Progenitor cell of endocrine pancreas (in vitro differentiated cells): ENCODE measurements at regions not wholly inside any gene's neighbourhood (a gene's known extent, or its start where the extent isn't known, plus 50 kb on each side); places are given as distances from the start of the nearest gene placed in this dataset.

Experiments used
- DNase-seq: peaks from one replicate; pipeline ENCODE4 v3.0.0; 2021; ENCODE audit warnings: low spot score; ENCODE audit not compliant: unreplicated experiment
- H3K27ac Mint-ChIP-seq: 2 replicates; pipeline ENCODE4 v1.8.0; 2021; ENCODE audit warnings: mild to moderate bottlenecking, moderate library complexity, mixed read lengths
- H3K27me3 Mint-ChIP-seq: 2 replicates; pipeline ENCODE4 v1.8.0; 2021; ENCODE audit warnings: mixed read lengths
- H3K36me3 Mint-ChIP-seq: 2 replicates; pipeline ENCODE4 v1.8.0; 2022; ENCODE audit warnings: mixed read lengths; ENCODE audit not compliant: insufficient read depth
- H3K4me1 Mint-ChIP-seq: 2 replicates; pipeline ENCODE4 v1.8.0; 2021; ENCODE audit warnings: low read depth, mixed read lengths
- H3K4me3 Mint-ChIP-seq: 2 replicates; pipeline ENCODE4 v1.8.0; 2021; ENCODE audit warnings: low read depth, mild to moderate bottlenecking, moderate library complexity, mixed read lengths
- H3K9me3 Mint-ChIP-seq: 2 replicates; pipeline ENCODE4 v1.8.0; 2021; ENCODE audit warnings: low read depth, mixed read lengths
- TF ChIP-seq, protein P1 (sequence below): fragments of 200-600 bp; sonication (generic); IDR thresholded peaks from one replicate; pipeline ENCODE4 v1.5.0; 2021; ENCODE audit warnings: antibody characterized with exemption, mild to moderate bottlenecking; ENCODE audit not compliant: unreplicated experiment

DNA sequence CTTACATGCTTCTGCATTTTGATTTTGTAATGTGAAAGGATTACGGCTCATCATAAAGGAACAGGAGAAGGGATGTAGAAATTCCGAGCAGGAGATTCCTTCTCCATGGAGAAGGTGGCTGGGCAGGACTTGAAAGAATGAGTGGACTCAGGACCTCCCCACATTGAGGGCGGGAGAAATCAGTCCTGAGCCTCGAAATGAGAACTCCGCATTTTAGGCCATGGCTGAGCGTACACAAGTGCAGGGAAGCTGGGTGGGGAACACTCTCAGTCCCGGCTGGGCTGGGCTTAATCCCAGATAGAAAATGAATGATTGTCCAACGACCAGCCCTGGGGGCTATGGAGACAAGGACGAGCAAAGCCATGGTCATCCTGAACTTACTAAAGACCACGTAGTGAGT lies 402.3 kb upstream of the POU3F1 start:
- peaks cover 3% of the 10 kb centered on the region for H3K4me1 Mint-ChIP-seq
- TF ChIP-seq, protein P1, sequence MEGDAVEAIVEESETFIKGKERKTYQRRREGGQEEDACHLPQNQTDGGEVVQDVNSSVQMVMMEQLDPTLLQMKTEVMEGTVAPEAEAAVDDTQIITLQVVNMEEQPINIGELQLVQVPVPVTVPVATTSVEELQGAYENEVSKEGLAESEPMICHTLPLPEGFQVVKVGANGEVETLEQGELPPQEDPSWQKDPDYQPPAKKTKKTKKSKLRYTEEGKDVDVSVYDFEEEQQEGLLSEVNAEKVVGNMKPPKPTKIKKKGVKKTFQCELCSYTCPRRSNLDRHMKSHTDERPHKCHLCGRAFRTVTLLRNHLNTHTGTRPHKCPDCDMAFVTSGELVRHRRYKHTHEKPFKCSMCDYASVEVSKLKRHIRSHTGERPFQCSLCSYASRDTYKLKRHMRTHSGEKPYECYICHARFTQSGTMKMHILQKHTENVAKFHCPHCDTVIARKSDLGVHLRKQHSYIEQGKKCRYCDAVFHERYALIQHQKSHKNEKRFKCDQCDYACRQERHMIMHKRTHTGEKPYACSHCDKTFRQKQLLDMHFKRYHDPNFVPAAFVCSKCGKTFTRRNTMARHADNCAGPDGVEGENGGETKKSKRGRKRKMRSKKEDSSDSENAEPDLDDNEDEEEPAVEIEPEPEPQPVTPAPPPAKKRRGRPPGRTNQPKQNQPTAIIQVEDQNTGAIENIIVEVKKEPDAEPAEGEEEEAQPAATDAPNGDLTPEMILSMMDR = no peak
- no peak overlapping the region for H3K27ac Mint-ChIP-seq
- H3K27me3 Mint-ChIP-seq = peaks cover 19% of the 10 kb centered on the region
- no peaks in the 10 kb centered on the region for H3K9me3 Mint-ChIP-seq
- no peak overlapping the region for H3K4me3 Mint-ChIP-seq
- DNase-seq = no peak
- no peaks in the 10 kb centered on the region for H3K36me3 Mint-ChIP-seq

DNA sequence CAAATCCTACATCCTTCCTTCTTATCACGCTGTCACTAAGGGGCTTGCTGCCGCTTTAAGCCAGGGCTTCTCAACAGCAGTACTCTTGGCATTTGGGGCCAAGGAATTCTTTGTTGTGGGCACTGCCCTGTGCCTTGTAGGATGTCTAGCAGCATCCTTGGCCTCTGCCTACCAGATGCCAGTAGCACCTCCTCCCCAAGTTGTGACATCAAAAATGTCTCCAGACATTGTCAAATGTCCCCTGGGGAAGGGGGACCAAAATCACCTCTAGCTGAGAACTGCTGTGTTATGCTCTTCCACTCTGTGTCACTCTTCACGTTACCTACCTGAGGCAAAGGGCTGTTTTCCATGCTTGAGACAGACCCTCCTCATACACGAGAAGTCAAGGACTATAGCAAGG lies 400.3 kb upstream of the POU3F1 start:
- TF ChIP-seq, protein P1 = no peak
- DNase-seq = no peak
- H3K9me3 Mint-ChIP-seq = no peaks in the 10 kb centered on the region
- no peaks in the 10 kb centered on the region for H3K36me3 Mint-ChIP-seq
- peaks cover 3% of the 10 kb centered on the region for H3K4me1 Mint-ChIP-seq
- H3K27me3 Mint-ChIP-seq = peaks cover 16% of the 10 kb centered on the region
- H3K4me3 Mint-ChIP-seq = no peak overlapping the region
- no peak overlapping the region for H3K27ac Mint-ChIP-seq

DNA sequence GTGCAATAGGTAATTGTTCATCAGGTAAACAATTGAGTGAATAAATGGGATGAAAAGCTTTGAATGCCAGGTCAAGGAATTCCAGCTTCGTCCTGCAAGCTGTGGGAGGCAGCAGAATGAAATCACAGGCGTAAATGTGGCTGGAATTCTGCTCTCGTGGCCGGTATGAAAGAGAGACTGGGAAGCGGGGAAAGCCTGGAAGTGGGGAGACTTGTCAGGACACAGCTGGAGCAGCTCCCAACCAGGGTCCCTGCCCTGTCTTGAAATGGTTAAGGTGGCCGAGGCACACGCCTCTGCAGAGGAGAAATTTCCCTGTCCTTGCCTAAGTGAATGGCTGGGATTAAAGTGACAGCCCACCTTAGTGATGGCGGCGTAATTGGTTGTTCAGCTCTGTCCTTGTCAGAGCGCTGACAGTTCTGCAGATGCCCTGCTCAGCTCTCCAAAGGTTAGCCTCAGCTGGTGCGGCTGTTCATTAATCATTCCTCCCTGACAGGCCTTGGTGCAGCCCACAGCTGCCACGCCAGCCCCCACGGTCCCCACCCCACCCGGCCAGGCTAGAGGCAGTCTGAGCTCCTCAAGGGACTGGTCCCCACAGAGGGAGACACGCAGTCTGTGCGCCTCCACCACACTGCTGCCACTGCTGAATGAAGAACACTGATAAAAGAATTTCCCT lies 398.3 kb upstream of the POU3F1 start:
- no peak for DNase-seq
- peaks cover 3% of the 10 kb centered on the region for H3K4me1 Mint-ChIP-seq
- TF ChIP-seq, protein P1 = no peak
- H3K9me3 Mint-ChIP-seq = no peaks in the 10 kb centered on the region
- H3K36me3 Mint-ChIP-seq = no peaks in the 10 kb centered on the region
- no peak overlapping the region for H3K4me3 Mint-ChIP-seq
- H3K27me3 Mint-ChIP-seq = peaks cover 16% of the 10 kb centered on the region
- no peak overlapping the region for H3K27ac Mint-ChIP-seq

DNA sequence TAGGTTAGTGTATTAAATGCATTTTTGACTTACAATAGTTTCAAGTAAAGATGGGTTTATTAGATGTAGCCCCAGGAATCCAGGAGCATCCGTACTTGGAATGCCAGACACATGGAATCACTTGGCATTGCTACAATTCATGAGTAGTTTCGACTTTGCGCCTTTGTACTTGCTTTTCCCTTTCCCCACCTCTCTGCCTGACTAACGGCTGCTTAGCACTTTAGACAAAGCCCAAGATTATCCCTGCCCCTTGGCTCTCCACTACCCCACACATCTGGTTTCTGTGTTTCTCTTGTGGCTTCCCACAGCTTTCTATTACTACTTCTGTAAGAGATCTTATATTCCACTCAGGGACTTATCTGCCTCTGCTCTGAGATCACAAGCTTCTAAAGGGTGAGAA lies 397.7 kb upstream of the POU3F1 start:
- H3K27ac Mint-ChIP-seq = no peak overlapping the region
- H3K4me3 Mint-ChIP-seq = no peak overlapping the region
- H3K9me3 Mint-ChIP-seq = no peaks in the 10 kb centered on the region
- H3K27me3 Mint-ChIP-seq = peaks cover 16% of the 10 kb centered on the region
- TF ChIP-seq, protein P1 = no peak
- H3K36me3 Mint-ChIP-seq = no peaks in the 10 kb centered on the region
- H3K4me1 Mint-ChIP-seq = peaks cover 3% of the 10 kb centered on the region
- no peak for DNase-seq

DNA sequence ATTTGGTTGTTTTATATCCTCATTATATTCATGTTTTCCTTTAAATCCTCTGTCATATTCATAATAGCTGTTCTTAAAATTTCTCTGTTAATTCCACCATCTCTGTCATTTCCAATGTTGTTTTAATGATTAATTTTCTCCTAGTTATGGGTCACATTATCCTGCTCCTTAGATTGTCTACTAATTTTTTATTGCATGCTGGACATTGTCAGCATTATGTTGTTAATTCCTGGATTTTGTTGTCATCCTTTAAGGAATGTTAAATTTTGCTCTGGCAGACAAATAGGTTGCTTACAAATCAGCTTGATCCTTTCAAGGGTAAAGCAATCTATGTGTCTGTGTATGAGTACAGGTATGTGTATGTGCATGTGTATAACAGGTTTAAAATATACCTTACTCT lies 393.8 kb upstream of the POU3F1 start:
- H3K4me1 Mint-ChIP-seq = no peaks in the 10 kb centered on the region
- no peak for DNase-seq
- H3K27me3 Mint-ChIP-seq = peaks cover 10% of the 10 kb centered on the region
- peaks cover 9% of the 10 kb centered on the region for H3K9me3 Mint-ChIP-seq
- TF ChIP-seq, protein P1 = no peak
- H3K36me3 Mint-ChIP-seq = peaks cover 2% of the 10 kb centered on the region
- H3K4me3 Mint-ChIP-seq = no peak overlapping the region
- H3K27ac Mint-ChIP-seq = no peak overlapping the region
